HuH-7.5 (cell line): ENCODE measurements at regions not wholly inside any gene's neighbourhood (a gene's known extent, or its start where the extent isn't known, plus 50 kb on each side); places are given as distances from the start of the nearest gene placed in this dataset.
"Not testable (repeated sequence)": the region's sequence is repeated elsewhere in the genome, so short reads cannot be mapped to it uniquely, and the experiment has no call there.

ENCODE experiments used
- DNase-seq: peaks from one replicate; pipeline ENCODE4 v3.0.0; 2011; ENCODE audit warnings: low spot score

DNA sequence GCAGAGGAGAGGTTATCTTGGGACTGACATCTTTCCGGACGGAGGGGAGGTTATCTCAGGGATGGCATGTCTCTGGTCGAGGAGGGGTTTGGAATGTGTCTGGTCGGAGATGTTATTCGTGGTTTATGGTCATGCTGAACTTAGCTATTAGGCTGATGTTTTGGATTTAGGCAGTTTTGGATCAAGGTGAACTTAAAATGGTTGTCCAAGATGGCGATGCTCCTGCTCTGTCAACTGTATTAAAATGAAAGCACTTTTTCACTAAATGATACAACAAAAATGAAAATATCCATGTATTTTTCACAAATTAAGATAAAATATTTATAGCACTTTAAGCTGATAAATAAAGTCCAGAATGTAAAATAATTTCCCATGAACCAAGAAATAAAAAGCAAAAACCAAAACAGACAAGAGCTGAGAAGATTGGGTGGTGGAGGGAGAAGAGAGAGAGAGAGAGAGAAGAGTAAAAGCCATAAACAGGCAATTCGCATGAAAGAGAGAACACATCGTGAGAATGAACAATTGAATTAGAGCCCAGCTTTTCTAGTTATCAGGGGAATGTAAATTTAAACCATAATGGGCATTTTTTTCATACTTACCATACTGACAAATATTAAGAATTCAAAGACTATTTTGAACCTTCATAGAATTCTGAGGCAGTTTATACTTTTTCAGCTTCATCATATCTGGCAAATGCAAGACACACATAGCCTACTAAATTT, 2236.0 kb upstream of the AGA start:
- DNase-seq: no peak

DNA sequence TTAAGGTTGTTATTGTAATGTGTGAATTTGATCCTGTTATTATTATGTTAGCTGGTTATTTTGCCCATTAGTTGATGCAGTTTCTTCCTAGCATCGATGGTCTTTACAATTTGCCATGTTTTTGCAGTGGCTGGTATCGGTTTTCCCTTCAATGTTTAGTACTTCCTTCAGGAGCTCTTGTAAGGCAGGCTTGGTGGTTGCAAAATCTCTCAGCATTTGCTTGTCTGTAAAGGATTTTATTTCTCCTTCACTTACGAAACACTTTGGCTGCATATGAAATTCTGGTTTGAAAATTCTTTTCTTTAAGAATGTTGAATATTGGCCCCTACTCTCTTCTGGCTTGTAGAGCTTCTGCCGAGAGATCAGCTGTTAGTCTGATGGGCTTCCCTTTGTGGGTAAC, 2241.4 kb upstream of the AGA start:
- DNase-seq: not testable (repeated sequence)

DNA sequence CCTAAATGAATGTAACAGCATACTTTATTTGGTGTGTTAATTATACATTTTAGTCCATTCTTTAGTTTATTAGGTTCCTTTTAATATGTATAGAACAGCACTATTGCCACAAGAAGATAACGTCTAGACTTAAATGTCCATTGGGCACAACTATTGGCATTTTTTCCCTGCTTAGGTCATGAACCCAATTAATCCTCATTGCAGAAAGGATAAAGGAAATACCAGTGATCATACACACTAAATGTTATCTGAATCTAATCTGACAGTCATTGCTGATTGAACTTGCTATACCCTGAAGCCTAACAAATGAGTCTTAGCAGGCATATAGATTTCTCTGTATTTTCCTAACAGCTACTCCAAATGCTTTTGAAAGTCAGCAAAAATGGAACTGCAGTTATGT, 2250.0 kb upstream of the AGA start:
- no peak for DNase-seq

DNA sequence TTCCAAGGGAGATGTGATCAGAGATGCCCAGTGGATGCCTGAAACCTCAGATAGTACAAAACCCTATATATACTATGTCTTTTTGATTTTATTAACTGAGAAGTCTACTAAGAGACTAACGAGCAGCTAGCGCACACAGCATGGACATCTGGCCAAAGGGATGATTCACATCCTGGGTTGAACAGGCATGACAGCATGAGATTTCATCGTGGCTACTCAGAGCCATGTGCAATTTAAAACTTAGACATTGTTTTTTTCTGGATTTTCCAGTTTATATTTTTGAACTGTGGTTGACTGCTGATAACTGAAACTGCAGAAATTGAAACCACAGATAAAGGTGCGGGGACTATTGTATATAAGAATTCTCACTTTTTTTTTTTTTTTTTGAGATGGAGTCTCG, 2252.9 kb upstream of the AGA start:
- DNase-seq: no peak

DNA sequence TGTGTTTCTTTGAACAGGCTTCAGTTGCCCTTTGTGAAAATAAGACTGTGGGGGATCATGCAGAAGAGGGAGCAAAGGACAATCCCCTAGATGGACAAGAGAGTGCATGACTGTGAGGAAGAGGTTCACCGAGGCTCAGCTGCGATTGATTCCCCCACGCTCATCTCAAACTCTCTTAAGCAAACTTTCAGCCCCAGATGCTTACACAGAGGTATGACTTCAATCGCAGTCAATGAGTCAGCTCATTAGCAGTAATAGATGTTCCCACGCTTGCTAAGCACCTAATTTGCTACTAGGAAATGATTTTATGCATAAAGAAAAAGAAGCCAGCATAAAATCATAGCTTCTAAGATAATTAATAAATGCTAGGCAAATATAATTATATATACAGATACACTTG, 2256.1 kb upstream of the AGA start:
- DNase-seq: no peak

DNA sequence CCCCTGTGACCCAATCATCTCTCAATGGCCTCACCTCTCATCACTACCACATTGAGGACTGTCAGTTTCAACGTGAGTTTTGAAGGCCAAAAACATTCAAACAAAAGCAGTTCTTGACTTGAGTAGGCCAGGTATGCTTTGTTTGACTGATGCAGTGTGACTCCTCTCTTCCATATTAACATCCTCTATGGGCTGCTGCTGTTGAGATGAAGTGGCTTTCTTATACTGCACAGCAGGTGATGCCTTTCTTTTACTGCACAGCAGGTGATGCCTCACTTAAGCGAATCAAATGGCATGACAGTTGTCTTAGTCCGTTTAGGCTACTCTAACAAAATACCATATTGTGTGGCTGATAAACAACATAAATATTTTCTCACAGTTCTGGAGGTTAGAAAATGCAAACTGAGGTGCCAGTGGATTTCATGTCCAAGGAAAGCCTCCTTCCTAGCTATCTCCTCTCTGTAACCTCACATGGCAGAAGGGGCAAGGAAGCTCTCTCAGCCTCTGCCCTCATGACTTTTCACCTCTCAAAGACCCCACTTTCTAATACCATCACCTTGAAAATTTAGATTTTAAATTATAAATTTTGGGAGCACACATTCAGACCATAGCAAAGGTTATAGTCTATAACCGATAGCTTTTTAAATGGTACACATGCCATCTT, 2267.9 kb upstream of the AGA start:
- no peak for DNase-seq

DNA sequence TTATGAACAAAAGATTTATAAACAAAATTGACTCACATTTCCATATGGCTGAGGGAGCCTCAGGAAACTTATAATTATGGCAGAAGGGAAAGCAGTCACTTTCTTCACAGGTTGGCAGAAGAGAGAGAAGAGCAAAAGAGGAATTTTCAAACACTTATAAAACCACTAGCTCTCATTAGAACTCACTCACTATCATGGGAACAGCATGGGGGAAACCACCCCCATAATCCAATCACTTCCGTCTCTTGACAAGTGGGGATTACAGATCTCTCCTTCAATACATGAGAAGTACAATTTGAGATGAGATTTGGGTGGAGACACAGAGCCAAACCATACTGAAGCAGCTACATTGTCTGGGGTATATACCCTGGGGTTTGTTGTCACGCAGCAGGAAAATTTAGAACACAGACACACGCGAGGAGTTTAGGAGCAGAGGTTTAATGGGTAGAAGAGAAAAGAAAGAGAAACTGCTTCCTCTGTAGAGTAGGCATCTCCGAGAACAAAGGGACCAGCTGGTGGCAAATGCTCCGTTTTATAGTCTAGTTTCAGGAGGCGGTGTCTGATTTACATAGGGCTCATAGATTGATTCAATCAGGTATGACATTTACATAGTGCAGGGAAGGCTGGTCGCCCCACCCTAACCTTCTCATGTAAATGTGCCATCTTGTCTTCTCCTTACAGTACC, 2277.7 kb upstream of the AGA start:
- DNase-seq: no peak

DNA sequence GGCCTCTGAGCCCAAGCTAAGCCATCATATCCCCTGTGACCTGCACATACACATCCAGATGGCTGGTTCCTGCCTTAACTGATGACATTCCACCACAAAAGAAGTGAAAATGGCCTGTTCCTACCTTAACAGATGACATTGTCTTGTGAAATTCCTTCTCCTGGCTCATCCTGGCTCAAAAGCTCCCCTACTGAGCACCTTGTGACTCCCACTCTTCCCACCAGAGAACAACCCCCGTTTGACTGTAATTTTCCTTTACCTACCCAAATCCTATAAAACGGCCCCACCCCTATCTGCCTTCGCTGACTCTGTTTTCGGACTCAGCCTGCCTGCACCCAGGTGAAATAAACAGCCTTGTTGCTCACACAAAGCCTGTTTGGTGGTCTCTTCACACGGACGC, 2284.3 kb upstream of the AGA start:
- not testable (repeated sequence) for DNase-seq

DNA sequence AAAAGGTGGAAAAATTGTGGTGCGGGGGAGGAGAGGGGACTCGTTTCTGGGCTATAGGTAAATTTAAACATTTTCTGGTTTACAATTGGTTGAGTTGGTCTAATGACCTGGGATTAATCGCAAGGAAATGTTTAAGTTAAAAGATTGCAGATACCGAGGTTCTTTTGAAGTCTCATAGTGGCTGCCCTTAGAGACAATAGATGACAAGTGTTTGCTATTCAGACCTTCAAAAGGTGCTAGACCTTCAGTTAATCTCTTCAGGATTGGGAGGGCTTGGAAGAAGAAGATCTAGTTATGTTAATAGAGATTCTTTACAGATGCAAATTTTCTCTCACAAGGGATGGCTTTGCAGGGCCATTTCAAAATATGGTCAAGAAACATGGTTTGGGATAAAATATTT, 2286.1 kb upstream of the AGA start:
- no peak for DNase-seq

DNA sequence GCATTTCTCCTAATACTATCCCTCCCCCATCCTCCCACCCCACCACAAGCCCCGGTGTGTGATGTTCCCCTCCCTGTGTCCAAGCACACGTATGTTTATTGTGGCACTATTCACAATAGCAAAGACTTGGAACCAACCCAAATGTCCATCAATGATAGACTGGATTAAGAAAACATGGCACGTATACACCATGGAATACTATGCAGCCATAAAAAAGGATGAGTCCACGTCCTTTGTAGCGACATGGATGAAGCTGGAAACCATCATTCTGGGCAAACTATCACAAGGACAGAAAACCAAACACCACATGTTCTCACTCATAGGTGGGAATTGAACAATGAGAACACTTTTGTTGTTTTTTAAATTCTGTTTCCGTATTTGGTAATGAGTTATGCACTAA, 2294.6 kb upstream of the AGA start:
- not testable (repeated sequence) for DNase-seq

DNA sequence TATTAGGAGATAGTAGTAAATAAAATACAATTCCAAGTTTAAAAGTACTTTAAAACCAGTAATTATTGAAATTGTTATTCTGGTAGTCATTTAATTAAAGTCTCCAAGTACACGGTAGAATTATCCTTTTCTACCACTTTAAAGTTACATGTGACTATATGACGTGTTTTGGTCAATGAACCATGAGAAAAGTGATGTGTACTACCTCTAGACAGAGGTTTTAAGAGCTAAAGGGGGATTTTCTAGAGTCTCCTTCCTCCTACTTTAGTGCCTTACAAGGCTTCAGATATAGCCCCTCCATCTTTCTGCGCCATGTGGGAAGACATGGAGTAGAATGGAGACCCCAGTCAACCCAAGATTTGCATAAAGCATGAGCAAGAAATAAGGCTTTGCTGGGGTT, 2296.6 kb upstream of the AGA start:
- DNase-seq: no peak

DNA sequence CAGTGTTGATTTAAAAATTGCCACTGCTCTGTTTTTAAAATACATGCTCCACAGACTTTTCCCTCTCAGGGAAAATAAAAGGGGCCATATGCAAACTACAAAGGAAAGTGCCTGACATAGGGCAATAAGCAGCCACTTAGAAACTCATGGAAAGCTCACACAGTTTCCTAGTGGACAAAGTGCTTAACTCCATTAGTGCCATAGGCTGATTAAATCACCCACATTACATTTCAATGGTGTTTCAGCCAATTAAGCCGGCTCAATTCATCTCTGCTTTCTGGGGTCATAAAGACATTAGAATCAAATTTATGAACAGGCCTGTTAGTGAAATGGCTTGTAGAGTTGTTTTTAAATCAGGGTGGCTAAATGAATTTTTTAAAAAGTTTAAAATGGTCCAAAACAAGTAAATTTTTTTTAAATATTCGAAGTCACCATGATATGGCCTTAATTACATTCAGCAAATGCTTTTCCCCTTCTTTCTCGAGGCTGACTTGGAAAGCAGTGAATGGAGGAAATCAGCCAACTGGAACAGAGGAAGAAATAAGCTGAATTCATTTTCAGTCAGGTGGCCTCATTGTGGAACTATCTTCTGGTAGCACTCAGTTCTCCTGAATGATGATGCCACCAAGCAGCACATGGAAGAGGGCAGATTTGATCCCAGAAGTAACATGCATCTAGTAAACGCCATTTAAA, 2305.1 kb upstream of the AGA start:
- no peak for DNase-seq

DNA sequence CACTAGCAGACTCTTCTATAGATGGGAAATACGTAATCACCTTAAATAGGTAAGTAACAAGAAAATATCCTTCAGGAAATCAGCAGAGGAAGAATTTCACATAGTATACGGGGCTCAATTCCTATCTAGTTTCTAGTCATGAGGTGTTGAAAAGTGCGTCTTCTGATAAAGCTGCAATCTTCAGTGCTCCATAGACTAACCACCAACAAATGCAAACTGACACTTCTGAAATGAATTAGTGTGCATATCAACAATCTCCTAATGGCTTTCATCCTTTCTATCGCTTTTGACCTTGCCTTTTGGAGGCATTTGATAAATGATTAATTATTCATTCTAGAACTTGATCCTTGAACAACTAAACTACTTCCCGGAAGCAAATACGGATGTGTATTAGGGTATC, 2306.6 kb upstream of the AGA start:
- no peak for DNase-seq

DNA sequence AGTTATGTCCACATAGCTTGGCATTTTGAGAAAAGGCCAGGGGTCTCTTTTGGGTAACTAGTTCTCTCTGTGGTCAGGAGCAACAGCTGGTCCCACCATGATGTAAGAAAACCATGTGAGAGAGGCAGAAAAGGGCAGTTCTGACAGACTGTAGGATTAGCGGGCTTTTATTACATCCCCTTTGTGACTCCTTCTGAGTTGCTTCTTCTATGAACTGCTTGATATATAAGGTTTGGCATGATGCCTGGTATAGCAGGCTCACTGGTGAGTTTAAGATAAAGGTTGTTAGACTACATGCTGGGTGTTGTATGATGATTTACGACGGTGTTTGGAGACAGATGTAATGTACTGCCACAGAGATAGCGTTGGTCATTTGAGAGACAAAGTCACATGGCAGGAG, 2308.1 kb upstream of the AGA start:
- DNase-seq: no peak

DNA sequence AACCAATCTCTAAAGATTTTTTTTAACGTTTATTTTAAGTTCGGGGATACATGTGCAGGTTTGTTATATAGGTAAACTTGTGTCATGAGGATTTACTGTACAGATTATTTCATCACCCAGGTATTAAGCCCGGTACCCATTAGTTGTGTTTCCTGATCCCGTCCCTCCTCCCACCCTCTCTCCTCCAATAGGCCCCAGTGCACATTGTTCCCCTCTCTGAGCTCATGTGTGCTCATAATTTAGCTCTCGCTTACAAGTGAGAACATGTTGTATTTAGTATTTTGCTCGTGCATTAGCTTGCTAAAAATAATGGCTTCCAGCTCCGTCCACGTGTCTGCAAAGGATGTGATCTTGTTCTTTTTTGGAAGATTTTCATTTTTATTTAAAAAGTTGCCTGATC, 2309.4 kb upstream of the AGA start:
- no peak for DNase-seq

DNA sequence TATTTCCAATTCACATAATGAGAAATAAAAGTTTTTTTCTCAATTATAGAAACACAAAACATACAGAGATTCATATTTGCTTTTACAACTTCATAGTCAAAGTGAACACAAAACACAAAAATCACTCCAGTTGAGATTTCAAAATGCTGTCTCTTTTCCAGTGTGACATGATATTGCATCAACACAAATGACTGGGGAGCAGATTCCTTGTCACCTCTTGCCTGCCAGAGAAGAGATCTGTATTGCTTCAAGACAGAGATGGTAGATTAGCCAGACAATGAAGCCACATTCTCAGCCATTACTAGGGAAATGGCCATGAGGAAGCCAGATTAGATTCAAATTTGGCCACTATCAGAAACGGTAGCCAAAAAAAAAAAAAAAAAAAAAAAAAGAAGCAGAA, 2313.1 kb upstream of the AGA start:
- DNase-seq: no peak

DNA sequence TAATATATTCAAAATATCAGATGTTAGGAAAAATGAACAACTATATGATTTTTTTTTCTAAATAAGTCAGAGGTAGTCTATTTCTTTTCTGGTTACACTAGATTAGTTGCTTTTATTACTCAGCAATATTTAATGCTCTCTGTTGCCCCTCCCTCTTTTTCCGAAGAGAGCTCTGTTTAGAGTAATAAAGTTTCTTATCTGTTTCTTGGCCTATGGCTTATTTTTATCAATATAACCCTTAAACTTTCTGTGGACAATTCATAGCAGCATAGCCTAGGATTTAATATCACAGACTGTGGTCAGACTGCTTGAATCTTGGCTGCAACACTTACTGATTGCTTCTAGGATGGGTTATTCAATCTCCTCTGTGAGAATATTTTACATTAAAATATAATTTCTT, 2315.4 kb upstream of the AGA start:
- no peak for DNase-seq

DNA sequence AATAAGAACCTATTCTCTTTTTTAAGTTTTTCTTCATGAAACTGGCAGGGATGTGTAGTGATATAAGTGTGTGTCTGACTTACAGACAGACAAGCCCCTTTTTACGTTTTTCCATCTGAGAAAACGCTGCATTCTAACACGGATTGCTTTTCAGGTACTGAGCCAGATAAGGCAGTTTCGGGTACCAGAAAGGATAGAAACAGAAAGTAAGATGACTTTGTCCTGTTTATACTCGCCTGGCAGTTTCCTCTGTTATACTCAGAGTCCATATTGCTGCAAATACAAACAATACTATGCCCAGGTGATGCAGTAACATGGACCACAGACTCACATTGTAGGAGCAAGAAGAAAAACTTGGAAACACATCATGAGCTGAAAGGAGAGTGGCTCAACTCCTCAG, 2320.6 kb upstream of the AGA start:
- DNase-seq: no peak

DNA sequence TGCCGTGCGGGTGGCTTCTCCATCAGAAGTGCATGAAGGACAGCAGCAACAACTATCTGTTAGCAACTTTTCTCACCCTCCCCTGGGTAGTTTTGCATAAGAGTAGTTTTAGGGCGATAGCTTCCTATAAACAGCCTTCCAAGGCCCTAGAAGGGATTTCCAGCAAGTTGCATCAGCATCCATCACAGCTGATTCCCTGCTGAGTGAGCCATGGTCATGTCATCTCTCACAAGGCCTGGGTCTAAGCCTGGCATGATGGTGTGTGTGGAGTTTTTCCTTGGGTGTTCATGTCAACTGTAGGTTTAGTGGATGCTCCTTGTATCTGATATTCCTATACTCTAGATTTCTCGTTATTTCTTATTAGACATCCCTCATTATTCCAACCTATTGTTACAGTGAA, 2324.7 kb upstream of the AGA start:
- DNase-seq: no peak

DNA sequence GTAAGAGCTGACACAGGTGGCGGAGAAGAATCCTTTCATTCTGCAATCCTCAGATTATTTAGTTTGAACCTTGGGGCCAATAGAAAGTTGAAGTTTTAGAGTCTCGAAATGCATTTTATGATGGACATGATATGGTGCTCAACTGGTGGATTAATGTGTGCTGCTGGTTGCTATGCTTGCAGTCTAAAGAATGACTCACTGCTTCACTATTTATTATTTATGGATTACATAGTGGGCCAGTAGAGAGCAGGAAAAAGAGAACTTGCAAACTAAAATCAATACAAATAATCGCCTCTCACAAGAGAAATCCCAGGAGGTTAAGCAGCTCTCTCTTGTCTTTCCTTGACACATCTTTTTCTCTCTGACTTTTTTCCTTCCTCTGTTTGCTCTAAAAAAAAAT, 2326.8 kb upstream of the AGA start:
- DNase-seq: no peak

DNA sequence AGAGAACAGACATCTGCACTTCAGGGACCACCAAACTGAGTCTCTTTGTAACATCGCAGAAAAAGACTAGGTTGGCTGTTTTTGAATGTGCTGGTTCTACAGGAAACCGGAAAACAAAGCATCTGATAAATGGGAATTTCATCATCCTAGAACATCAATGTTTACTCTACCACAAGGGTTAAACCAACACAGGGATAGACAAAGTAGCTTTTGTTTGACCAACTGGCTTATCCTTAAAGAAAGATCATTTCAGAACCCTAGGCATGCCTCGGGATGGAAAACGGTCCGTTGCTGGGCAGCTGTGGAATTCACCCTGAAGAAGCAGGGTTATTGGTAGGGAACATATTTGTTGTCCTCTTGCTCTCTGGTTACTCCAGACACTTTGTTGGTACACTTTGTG, 2355.5 kb upstream of the AGA start:
- no peak for DNase-seq

DNA sequence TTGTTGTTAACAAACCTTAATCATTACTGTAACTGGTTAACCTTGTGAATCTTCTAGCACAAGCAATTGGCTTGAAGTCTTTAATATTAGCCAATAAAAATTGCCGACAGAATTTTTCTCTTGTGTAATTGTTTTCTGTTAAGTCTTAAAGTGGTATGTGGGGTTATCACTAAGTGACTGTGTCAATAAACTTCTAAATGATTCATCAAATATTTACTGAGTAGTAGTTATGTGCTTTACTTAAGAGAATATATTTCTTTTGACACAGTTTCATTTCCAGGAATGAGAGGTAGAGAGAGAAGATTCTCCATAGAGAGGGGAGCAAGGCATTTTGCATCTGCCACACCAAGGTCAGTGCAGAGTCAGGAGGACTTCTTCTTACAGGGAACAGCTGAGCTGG, 2361.6 kb upstream of the AGA start:
- no peak for DNase-seq

DNA sequence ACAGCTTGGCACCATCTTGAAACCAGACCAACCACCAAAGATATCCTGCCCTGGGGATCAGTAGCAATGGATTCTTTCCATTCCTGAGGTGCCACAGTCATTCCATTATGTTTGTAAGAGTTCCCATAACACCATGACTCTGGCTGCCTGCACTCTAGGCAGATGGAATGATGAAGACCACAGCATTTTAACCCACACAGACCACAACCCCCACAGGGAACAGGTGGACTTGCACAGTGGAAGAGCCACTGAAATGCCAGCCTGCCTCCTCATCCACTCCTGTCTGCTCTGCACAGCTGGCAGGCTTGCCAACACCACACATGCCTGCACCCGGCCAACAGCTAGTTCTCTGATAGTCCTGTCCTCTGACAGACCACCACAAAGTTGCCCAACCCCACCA, 2362.2 kb upstream of the AGA start:
- DNase-seq: no peak
